Adrenal gland (tissue), 5 donors: ENCODE measurements at regions not wholly inside any gene's neighbourhood (a gene's known extent, or its start where the extent isn't known, plus 50 kb on each side); places are given as distances from the start of the nearest gene placed in this dataset.

Source experiments
- CTCF ChIP-seq, 6 experiments: fragments of 450-650 bp in 4 of 6; fragments of 200-600 bp in 2 of 6; sonication (generic) in 1 of 6; IDR thresholded peaks; 1 replicate in 5 of 6; 2 replicates in 1 of 6; pipeline versions ENCODE4 v1.5.1 to v1.8.0; 2016 to 2021; ENCODE audit warnings: antibody characterized with exemption in 6 of 6, mild to moderate bottlenecking in 2 of 6, moderate library complexity in 1 of 6
- POLR2A ChIP-seq, 2 donors: fragments of 450-650 bp; IDR thresholded peaks; one replicate each; pipeline ENCODE4 v1.6.1; 2017; ENCODE audit warnings: antibody characterized with exemption in 2 of 2, mild to moderate bottlenecking in 2 of 2, moderate library complexity in 1 of 2
- donor health status: DM: no; HTN: no; CAD: no.

GRCh38 chr12:92426332-92426731 is 276.5 kb upstream of the PLEKHG7 start:
- TF ChIP-seq POLR2A (IDR thresholded peaks at IDR 0.05) = no peak
- TF ChIP-seq CTCF (IDR thresholded peaks at IDR 0.05) = no peak
